ENCODE measurements at regions not wholly inside any gene's neighbourhood (a gene's known extent, or its start where the extent isn't known, plus 50 kb on each side); places are given as distances from the start of the nearest gene placed in this dataset.
"Not testable (repeated sequence)": the region's sequence is repeated elsewhere in the genome, so short reads cannot be mapped to it uniquely, and the experiment has no call there.

GRCh38 chr4:163694385-163694784, 199.9 kb downstream of the TMA16 start:
- no peak overlapping the region for H3K27ac ChIP-seq
- no peak for TF ChIP-seq POLR2A (IDR thresholded peaks at IDR 0.05)
- TF ChIP-seq POLR2AphosphoS5 (IDR thresholded peaks at IDR 0.05): no peak
- TF ChIP-seq CTCF (IDR thresholded peaks at IDR 0.05): no peak
- no peak for TF ChIP-seq EP300 (IDR thresholded peaks at IDR 0.05)
- no peaks in the 10 kb centered on the region for H3K36me3 ChIP-seq
- H3K27me3 ChIP-seq: no peaks in the 10 kb centered on the region
- no peaks in the 10 kb centered on the region for H3K9me3 ChIP-seq
- no peak overlapping the region for H3K4me3 ChIP-seq
- H3K4me1 ChIP-seq: no peaks in the 10 kb centered on the region
- DNase-seq: no peak
- intact Hi-C loops (cut with DNase I; ENCODE audit: low total_unique reads): no loop called here

GRCh38 chr4:163697121-163697520, 202.6 kb downstream of the TMA16 start:
- Histone ChIP-seq H3K36me3 (no peaks in the 10 kb centered on the region), H3K9me3 (no peaks in the 10 kb centered on the region), H3K4me1 (no peaks in the 10 kb centered on the region), H3K27ac (no peak overlapping the region), H3K4me3 (no peak overlapping the region), H3K27me3 (no peaks in the 10 kb centered on the region)
- 64 to 83% (median 73%) methylated on average over 3 of the region's 3 CpGs for WGBS, 5 donors
- TF ChIP-seq POLR2AphosphoS5 (IDR thresholded peaks at IDR 0.05) (no peak), POLR2A (IDR thresholded peaks at IDR 0.05) (no peak), EP300 (IDR thresholded peaks at IDR 0.05) (no peak), CTCF (IDR thresholded peaks at IDR 0.05) (no peak)
- no peak for DNase-seq
- intact Hi-C loops (cut with DNase I; ENCODE audit: low total_unique reads): no loop called here

- intact Hi-C loops (cut with DNase I; ENCODE audit: low total_unique reads); H3K4me1 ChIP-seq; H3K9me3 ChIP-seq; H3K27me3 ChIP-seq; H3K27ac ChIP-seq; H3K36me3 ChIP-seq; H3K4me3 ChIP-seq; DNase-seq: not testable (repeated sequence)
- WGBS, 5 donors: 92 to 98% (median 95%) methylated on average over 4 of the region's 4 CpGs
Measured at GRCh38 chr4:163700383-163700782, 205.9 kb downstream of the TMA16 start.

- Histone ChIP-seq H3K9me3 (no peaks in the 10 kb centered on the region), H3K4me3 (no peak overlapping the region), H3K36me3 (no peaks in the 10 kb centered on the region), H3K27ac (no peak overlapping the region), H3K27me3 (no peaks in the 10 kb centered on the region), H3K4me1 (no peaks in the 10 kb centered on the region)
- TF ChIP-seq POLR2A (IDR thresholded peaks at IDR 0.05): no peak
- TF ChIP-seq EP300 (IDR thresholded peaks at IDR 0.05): no peak
- TF ChIP-seq CTCF (IDR thresholded peaks at IDR 0.05): no peak
- TF ChIP-seq POLR2AphosphoS5 (IDR thresholded peaks at IDR 0.05): no peak
- DNase-seq: peak in 1 of 2 donors; percentile 9
- intact Hi-C loops (cut with DNase I; ENCODE audit: low total_unique reads): no loop called here
- WGBS, 5 donors: 46 to 71% (median 65%) methylated on average over 5 of the region's 5 CpGs
Measured at GRCh38 chr4:163701916-163702315, 207.4 kb downstream of the TMA16 start.

- H3K27ac ChIP-seq: no peak overlapping the region
- 41 to 60% (median 53%) methylated on average over 4 of the region's 4 CpGs for WGBS, 5 donors
- H3K36me3 ChIP-seq: no peaks in the 10 kb centered on the region
- no peaks in the 10 kb centered on the region for H3K4me1 ChIP-seq
- TF ChIP-seq CTCF (IDR thresholded peaks at IDR 0.05): no peak
- DNase-seq: no peak
- no peaks in the 10 kb centered on the region for H3K27me3 ChIP-seq
- no peak overlapping the region for H3K4me3 ChIP-seq
- H3K9me3 ChIP-seq: no peaks in the 10 kb centered on the region
- intact Hi-C loops (cut with DNase I; ENCODE audit: low total_unique reads): no loop called here
Measured at GRCh38 chr4:163702736-163703135, 208.2 kb downstream of the TMA16 start.

Data from stomach (tissue), 8 donors.